Stimulated activated naive CD4-positive, alpha-beta T cell (primary cell): ENCODE measurements at regions not wholly inside any gene's neighbourhood (a gene's known extent, or its start where the extent isn't known, plus 50 kb on each side); places are given as distances from the start of the nearest gene placed in this dataset.

Experiments
- DNase-seq, 6 experiments: peaks; one replicate each; lab custom pipeline; 2025; lab: John Stamatoyannopoulos, UW

DNA sequence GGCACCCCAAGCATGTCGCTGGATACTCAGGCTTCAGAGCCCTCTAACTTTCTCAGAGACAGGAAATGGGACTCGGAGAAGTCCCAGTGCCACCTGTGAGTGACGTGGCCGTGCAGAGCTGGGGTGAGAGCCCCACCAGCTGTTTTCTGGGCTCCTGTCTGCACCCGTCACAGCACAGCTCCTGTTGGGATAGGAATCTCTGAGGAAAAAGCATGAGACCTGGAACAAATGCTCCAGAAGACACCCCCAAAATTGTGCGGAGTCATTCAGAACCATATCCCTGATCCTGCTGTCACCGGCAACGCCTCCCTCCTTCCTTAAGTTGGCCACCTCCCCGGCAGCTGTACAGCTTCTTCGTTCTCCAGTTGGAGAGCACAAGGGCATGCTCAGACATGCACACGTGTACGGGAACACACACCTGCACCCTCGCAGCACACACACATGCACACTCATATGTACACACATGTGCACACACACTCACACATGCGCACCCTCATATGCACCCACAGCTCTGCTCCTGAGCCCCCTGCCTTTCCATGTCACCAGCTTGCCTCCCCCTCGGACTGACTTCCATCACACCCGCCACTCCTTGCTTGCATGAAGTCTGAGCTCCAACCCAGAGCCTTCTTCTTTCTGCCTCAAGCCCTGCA is 1430.0 kb downstream of the BRD1 start:
- DNase-seq = no peak

GRCh38 chr22:48396785-48397530 is 1430.7 kb downstream of the BRD1 start:
- no peak for DNase-seq

DNA sequence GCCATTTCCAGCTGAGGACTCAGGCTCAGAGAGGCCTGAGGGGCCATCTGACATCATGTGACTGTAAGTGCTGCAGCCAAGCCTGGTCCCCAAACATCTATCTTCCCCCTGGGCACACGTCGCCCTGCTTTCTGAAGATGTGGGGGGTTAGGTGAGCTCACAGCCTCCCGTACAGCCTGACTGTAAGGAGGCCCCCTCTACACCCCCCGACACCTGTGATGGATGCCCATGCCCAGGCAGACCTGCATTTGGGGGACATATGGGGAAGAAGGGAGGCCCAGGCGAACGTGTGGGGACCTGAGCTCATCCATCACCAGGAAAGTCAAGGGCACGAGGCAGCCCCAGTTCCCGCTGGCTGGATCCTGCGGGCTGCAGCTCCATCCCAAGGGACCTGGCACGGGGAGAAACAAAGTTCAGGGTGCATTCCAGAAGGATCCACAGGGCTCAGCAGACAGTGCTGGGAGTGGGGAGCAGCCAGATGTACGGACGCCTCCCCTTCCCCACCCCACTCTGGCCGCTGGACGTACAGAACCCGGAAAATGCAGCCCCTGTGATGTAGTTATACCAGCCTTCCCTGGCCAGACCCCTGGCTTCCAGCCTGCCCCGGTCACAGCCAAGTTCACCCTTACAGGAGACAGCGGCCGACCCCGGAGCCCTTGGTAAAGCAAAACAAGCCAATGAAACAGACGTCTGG is 1431.4 kb downstream of the BRD1 start:
- no peak for DNase-seq

DNA sequence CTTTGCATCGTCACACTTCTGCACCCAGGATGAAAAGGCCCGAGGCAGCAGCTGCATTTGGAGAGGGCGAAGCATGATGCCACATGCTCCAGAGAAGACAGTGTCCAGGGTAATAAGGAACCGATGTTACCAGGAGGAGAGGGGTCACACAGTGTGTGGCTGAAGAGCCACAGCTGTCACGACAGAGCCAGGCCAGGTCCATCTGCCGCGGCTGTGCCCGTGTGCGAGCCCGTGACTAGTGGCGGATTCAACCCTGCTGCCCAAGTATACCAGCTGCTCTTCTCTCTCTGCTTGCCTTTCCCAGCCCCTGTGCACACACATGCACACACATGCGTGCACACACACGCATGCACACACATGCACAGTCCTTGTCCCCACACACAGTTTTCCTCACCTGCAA is 1432.5 kb downstream of the BRD1 start:
- DNase-seq = no peak

GRCh38 chr22:48394787-48395186 is 1432.9 kb downstream of the BRD1 start:
- no peak for DNase-seq

DNA sequence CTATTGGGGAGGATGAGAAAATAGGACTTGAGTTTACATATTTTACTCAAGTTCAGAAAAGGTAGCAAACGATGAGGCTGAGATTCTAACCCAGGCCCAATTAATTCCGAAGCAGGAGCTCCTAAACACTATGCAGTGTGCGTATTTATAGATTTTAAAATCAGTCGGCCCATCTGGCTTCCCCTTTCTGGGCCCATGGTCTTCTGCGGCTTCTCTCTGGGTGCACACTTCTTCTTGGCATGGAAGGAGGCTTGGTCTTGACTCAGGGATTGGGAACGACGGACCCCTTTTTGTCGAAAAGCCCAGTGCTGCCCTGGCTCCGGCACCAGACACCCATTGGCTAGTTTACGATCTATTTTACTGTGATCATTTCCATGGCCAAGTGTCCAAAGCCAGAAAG is 1433.8 kb downstream of the BRD1 start:
- no peak for DNase-seq

- DNase-seq = no peak
These were observed 1434.7 kb downstream of the BRD1 start for GRCh38 chr22:48393041-48393370.

DNA sequence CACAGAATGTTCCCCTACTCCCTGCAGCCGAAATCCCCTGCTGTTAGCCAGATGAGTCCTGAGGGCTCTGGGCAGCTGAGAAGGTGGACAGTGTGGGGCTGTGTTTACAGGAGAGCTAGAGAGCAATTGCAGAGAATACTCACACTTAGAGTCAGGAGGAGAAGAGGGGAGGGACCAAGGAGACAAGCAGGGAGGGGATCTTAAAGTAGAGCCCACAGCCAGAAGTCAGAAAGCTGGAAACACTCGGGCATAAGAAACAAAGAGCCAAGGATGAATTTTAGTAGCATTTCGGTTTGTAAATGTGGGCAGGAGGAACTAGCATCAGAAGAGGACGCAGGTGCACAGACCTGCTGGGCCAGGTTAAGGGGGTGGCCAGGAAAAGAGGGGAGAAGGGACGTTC is 1435.9 kb downstream of the BRD1 start:
- no peak for DNase-seq

DNA sequence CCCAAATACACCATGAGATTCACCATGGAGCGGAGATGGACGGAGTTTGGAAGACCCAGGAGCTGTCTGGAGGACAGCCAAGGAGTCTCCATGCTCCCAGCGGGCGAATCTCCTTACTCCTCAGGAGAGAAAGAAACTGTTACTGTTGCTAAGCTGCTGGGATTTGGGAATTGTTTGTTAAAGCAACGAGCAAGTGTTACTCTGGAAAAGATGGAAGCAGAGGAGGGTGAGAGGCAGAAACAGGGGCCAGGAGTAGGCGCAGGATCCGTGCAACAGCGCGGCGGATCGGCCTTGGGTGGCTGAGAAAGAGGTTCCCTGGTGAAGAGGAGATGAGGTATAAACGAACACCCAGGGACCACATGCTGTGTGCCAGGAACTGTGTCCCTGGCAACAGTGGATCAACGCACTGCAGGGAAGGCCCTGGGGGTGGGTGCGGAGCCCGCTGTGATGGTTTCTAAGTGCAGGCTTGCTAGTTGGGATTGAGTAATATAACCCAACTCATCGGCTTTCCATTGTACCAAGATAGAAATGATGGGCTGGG is 1436.4 kb downstream of the BRD1 start:
- no peak for DNase-seq

DNA sequence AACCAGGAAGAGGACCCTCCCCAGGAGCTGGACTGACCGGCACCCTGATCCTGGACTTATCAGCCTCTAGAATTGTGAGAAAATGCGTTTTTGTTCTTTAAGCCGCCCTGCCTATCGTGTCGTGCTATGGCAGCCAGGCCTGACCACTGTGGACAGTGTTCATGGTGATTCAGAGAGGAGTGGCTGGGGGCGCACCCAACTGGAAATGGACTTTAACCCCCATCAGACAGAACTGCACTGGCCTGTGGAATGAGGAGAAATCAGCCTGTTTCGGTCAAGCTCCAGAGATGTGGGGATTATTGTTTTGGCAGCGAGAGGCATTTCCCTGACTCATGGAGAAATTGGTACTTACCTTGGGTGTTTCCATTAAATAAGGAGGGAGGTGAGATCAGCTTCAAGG is 1437.8 kb downstream of the BRD1 start:
- DNase-seq = no peak

DNA sequence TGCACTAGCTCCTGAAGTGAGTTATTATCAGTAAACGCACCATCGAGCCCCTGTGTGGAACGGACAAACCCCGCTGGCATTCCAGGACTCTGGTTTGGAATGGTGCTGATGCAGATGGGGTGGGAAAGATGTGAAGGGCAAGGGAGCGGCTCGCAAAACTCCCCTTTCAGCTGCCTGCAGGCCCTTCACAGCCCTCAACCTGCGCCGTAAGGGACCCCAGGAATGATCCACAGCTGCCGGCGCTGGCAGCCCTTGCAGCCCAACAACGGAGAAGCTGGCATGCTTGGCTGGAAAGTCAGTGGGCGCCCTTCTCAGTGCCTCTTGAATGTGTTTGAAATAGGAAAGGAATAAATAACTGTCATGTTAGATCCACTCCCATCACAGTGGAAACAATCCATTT is 1445.5 kb downstream of the BRD1 start:
- DNase-seq = no peak

- DNase-seq = no peak
These were observed 1447.5 kb downstream of the BRD1 start for GRCh38 chr22:48380016-48380665.

DNA sequence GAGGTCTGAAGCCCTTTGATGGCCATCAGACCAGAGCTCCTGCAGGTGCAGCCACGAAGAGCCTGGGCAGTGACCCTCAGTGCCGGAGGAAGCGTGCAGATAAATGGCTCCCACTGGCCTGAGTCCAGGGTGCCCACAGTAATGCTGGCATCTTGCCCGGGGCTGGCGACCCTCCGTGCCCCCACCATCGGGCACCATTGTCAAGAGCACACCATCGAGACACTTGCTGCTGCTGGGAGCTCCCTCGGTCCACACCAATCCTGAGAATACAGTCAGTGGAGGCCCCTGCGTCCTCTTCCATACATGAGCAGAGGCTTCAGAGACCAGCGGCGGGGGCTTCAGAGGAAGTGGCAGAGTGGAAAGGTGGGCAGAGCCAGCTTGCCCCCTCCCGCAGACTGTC is 1448.3 kb downstream of the BRD1 start:
- DNase-seq = no peak

DNA sequence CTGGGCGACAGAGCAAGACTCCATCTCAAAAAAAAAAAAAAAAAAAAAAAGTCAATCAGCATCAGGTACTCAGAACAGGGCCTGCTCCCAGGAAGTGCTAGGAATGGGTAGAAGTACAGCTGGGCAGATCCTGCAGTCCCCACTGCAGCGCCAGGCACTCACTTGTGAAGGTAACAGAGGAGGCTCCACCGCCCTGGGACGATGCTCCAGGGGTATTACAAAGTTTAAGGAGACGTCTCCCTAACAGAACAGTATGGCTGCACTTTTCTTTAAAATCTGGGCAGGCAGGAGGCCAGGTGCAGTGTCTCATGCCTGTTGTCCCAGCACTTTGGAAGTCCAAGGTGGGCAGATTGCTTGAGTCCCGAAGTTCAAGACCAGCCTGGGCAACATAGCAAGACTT is 1449.0 kb downstream of the BRD1 start:
- no peak for DNase-seq

DNA sequence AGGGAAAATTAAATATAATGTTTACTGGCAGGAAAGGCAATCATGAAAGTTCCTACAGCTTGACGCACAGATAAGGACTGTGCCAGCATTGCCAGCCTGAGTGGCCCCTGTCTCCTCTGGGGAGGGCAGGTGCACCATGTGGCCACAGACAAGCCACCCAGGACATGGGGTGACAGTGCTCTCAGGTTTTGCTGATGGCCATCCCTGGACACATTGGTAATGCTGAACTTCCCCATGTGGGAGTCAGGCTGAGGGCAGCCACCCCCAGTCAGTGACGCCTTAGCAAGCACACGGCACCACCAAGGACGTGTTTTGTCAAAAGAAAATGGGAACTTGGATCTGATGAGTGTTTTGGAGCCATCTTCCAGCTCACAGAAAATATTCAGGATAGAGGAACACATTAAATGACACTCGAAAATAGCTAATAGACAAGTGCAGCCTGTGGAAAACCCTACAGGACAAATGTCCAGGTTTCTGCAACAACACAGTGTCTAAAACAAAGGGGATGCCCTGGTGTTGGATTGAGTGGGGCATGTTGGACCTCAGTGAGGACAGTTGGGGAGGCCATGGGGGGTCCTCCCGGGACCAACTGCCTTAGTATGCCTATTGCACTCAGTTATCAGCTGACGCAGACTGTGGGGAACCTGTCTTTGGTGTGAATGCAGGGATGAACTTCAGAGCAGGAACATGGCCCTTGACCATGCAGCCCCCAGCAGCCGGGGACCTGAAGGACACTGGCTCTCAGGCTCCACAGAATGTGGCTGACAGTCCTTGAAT is 1450.5 kb downstream of the BRD1 start:
- no peak for DNase-seq

DNA sequence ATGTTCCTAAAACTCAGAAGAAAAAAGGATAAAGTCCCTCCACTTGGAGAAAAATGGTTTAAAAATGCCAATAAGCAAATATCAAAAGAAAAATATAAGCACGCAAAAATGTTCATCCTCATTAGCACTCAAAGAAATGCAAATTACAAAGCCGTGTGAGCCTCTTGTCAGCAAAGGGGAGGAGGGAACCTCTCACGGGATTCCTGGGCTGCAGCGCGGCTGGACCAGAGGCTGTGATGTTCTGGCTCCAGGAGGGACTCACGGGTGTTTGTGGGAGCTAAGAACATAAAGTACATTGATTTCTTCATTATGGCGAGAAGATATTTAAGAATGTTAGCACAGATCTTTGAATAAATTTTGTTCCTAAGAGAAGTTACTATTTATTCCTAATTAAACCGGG is 1451.2 kb downstream of the BRD1 start:
- no peak for DNase-seq

DNA sequence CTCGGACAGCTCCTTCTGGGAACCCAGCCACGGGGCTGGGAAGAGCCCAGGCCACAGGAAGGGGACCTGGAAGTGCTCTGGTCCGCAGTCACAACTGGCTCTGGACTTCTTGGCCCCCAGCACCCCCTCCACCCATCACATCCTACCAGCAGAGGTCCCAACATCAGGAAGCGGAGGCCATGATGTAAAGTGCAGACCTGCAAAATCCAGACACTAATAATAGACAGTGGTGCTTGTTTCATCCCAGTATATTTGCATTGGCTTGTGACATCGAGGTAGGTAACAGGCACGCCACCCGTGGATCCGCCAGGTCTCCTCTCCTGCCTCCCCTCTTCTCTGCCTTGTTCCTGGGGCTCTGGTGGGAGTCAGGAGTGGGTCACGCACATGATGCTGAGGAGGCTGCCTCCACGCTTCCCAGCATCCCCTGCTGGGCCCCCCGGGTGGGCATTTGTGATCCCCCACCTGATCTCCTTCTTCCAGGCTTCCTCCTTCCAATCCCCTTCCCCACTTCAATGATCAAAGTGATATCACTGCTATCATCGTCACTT is 1454.0 kb downstream of the BRD1 start:
- DNase-seq = no peak

DNA sequence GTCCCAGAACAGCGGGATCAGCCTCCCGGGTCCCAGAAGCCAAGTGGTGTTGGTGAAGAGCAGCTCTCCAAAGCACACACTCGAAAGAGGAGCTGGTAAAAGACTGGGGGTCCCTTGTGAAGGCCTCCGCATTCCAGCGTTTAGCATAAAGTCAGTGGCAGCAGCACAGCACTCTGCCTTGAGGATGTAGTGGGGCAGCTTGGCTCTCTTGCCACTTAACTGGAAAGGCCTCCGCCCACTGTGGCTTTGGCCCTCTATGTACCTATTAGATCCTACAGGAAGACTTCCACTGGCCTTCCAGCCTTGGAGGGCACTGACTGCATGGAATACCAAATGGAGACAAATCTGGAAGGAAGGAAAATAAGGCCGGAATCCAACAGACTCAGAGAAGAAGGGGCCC is 1455.3 kb downstream of the BRD1 start:
- no peak for DNase-seq

DNA sequence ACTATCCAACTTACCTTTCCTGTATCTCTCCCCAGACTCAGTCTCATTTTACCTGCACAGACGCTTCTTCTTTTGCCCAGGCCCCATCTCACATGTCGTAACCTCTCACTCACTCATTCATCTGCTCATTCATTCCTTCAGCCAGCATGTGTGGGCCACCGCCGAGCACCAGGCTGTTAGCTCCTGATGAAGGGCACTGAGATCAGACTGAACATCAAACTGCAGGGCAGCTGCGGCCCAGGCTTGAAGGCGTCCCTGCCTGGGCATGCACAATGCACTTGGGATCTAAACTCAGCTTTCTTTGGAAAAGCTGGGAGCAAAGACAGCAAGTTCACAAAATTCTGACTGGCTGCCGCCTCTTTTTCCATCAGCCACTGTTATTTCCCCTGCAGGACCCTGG is 1456.3 kb downstream of the BRD1 start:
- DNase-seq = no peak

DNA sequence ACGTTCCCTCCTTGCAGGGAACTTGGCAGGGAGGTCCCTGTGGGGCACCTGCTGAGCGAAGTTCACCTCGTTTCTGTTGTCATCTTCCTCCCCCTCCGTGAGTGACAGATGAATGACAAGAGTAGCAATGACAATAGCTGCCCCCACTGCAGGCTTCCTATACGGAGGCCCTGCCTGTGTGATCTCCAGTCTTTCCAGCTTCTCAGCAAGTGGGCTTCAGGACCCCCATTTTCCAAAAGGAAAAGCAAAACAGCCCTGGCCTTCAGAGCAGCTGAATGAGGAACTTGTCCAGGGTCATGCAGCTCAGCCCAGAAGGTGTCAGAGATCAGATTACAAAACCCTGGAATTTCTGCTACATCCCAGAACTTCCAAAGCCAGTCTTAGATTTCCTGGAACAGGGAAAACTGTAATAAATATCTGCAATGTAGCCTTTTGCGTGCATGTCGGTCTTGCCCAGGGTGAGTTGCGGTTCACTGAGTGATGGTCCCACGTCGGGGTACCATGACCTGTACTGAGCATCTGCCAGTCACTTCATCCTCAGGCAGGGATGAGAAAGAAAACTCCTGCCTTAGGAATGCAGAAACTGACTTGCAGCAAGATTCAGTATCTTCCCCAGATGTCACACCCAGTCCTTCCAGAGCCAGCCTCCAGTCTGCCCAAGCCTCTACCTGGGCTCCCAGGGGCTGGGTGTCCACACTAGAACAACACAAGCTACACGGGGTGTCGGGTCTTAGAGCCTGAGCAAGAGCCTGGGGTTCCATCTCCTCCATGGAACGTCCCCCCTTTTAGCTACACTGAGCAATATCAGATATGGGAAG is 1457.0 kb downstream of the BRD1 start:
- DNase-seq = no peak
